Neuron (in vitro differentiated cells): ENCODE measurements at regions not wholly inside any gene's neighbourhood (a gene's known extent, or its start where the extent isn't known, plus 50 kb on each side); places are given as distances from the start of the nearest gene placed in this dataset.

Experiments
- H2AFZ ChIP-seq: one replicate; pipeline ENCODE4 v1.6.1; 2013; ENCODE audit warnings: low read depth, mild to moderate bottlenecking, inconsistent platforms, low read length, moderate library complexity
- H3K27me3 ChIP-seq: one replicate; pipeline ENCODE4 v1.6.1; 2013; ENCODE audit warnings: low read length; ENCODE audit not compliant: insufficient read depth
- H3K36me3 ChIP-seq: one replicate; pipeline ENCODE4 v1.6.1; 2013; ENCODE audit warnings: low read length; ENCODE audit not compliant: insufficient read depth
- H3K4me1 ChIP-seq: one replicate; pipeline ENCODE4 v1.6.1; 2013; ENCODE audit warnings: low read length; ENCODE audit not compliant: insufficient read depth
- H3K4me3 ChIP-seq: 2 replicates; pipeline ENCODE4 v1.5.1; 2013; ENCODE audit warnings: mild to moderate bottlenecking, low read length, moderate library complexity
- H3K9me3 ChIP-seq: one replicate; pipeline ENCODE4 v1.6.1; 2013; ENCODE audit warnings: low read length

DNA sequence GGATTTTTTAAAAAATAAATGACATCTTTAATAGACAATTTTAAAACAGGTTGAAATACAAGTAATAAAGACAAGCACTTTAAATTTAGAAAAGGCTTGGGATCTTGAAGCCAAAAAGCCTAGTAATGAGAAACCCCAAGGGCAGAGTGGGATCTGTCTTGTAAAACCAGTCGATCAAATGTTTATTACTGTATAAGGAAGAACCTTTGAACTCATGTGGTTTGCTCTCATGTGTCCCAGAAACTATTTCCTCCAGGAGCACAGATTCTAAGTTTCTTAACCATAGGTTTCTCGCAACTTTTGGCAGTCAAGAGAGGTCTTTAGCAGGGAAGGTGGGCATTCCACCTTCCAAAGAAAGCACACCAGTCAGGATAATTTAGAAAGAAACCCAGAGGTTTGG lies 541.7 kb upstream of the BTBD3 start:
- peaks cover 8% of the 10 kb centered on the region for H3K4me1 ChIP-seq
- no peaks in the 10 kb centered on the region for H3K9me3 ChIP-seq
- H3K4me3 ChIP-seq = no peak overlapping the region
- no peak overlapping the region for H2AFZ ChIP-seq
- H3K27me3 ChIP-seq = no peaks in the 10 kb centered on the region
- H3K36me3 ChIP-seq = no peaks in the 10 kb centered on the region

DNA sequence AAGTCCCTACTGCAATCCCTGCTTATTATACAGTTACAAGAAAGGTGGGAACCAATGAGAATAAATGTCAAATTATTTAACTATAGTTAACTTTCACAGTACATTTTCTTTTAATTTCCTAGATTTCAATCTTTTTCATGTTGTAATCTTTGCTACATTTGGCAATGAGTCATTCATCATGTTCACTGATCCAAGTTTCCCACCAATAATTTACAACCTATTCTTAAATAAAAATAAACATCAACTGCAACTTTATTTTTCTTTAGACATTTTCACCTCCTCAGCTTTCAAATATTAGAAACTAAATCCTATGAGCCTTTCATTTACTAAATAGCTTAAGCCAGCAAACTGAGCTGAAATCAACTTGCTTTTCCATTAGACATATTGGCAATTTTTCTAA lies 541.3 kb upstream of the BTBD3 start:
- Histone ChIP-seq H3K9me3 (no peaks in the 10 kb centered on the region), H3K36me3 (no peaks in the 10 kb centered on the region), H3K27me3 (no peaks in the 10 kb centered on the region), H3K4me3 (no peak overlapping the region), H3K4me1 (peaks cover 8% of the 10 kb centered on the region), H2AFZ (no peak overlapping the region)

DNA sequence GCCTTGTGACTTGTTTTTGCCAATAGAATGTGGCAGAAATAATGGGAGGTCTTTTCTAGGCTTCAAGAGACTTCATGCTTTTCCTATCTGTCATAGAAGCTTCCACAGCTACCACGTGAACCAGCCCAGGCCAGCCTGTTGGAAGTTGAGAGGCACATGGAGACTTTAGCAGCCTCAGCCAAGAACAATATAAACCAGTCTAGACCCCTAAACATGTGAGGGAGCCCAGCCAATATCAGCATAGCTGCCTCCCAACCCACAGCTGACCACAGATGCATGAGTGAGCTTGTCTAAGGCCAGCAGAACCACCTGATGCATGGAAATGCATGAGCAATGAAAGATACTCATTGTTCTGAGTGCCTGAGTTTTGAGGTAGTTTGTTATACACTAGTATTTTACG lies 540.7 kb upstream of the BTBD3 start:
- Histone ChIP-seq H3K4me1 (peaks cover 8% of the 10 kb centered on the region), H3K9me3 (no peaks in the 10 kb centered on the region), H3K4me3 (no peak overlapping the region), H3K36me3 (no peaks in the 10 kb centered on the region), H3K27me3 (no peaks in the 10 kb centered on the region), H2AFZ (no peak overlapping the region)

DNA sequence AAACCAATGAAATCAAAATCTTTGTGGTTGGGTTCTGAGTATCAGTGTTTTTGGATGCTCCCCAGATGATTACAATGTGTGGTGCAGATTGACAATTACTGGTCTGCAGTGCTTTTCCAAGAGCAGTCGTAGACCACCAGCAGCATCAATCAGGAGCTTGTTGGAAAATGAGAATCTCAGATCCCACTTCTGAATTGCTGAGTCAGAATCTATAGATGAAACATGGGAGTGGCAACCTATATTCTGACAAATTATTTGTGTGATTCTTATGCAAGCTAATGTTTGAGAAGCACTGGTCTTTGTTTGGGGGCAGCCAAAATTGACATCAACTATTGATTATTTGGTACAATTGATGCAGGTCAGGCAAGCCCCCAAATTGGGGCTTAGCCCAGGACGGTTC lies 539.9 kb upstream of the BTBD3 start:
- H3K4me1 ChIP-seq = peaks cover 8% of the 10 kb centered on the region
- H3K36me3 ChIP-seq = no peaks in the 10 kb centered on the region
- H3K4me3 ChIP-seq = no peak overlapping the region
- H3K27me3 ChIP-seq = no peaks in the 10 kb centered on the region
- no peak overlapping the region for H2AFZ ChIP-seq
- H3K9me3 ChIP-seq = no peaks in the 10 kb centered on the region

DNA sequence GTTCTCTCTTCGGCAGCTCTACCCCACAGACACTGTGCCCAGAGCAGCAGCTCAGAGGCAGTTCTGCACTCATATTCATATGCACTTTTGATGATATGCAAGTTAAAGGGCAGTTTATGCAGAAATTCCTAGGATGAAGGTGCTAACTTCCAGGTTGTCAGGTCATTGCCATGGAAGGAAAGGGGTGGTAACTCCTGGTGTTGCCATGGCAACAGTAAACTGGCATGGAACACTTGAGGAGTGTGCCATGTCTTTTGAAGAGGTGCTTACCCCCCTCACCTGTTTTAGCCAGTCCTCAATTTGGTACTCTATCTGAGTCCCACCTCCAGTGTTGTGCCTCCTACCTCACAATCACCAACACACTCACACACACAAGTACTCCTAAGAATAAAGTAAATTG lies 539.4 kb upstream of the BTBD3 start:
- Histone ChIP-seq H3K4me1 (peaks cover 3% of the 10 kb centered on the region), H3K36me3 (no peaks in the 10 kb centered on the region), H3K9me3 (no peaks in the 10 kb centered on the region), H3K4me3 (no peak overlapping the region), H2AFZ (no peak overlapping the region), H3K27me3 (no peaks in the 10 kb centered on the region)

DNA sequence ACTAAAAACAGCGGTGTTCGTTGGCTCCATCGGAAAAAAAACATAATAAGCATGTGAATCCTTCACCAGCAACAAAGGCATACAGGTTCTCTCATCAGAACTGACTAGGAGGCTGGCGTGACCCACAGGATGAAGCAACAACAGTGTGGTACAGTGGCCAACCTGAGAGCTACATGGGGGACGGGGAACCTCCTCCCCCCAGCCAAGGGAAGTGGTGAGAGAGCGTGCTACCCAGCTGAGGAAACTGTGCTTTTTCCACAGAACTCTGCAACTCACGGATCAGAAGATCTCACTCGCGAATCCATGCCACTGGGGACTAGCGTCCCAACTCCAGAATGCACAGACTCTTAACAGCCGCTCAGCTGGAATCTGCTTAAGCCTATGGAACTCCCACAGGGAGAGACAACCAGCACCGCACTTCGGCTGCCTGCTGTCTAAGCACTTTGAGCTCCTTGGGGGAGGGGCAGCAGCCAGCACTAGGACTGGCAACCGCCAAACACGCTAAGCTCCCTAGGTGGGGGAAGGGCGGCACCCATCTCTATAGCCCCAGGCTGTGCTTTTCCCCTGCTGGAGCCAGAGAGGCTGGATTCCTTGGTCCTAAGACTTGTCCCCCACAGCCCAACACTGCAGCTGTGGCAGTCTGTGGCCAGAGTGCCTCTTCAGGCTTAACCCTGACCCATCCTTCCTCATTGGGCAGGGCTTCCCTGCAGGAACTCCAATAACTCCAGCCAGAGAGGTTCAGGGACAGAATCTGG lies 538.3 kb upstream of the BTBD3 start:
- Histone ChIP-seq H3K36me3 (no peaks in the 10 kb centered on the region), H2AFZ (no peak overlapping the region), H3K4me3 (no peak overlapping the region), H3K27me3 (no peaks in the 10 kb centered on the region), H3K4me1 (no peaks in the 10 kb centered on the region), H3K9me3 (no peaks in the 10 kb centered on the region)

DNA sequence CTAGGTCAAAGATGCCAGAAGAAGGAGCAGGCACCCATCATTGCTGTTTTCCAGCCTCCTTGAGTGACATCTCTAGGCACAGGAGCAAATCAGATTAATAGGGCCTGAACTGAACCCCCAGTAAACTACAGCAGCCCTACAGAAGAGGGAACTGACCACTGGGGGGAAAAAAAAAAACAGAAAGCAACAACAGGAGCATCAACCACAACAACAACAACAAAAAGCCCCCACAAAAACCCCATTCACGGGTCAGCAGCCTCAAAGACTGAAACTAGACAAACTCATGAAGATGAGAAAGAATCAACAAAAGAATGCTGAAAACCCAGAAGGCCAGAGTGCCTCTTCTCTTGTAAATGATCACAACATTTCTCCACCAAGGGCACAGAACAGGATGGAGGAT lies 537.4 kb upstream of the BTBD3 start:
- Histone ChIP-seq H2AFZ (no peak overlapping the region), H3K36me3 (no peaks in the 10 kb centered on the region), H3K4me3 (no peak overlapping the region), H3K9me3 (no peaks in the 10 kb centered on the region), H3K4me1 (no peaks in the 10 kb centered on the region), H3K27me3 (no peaks in the 10 kb centered on the region)

DNA sequence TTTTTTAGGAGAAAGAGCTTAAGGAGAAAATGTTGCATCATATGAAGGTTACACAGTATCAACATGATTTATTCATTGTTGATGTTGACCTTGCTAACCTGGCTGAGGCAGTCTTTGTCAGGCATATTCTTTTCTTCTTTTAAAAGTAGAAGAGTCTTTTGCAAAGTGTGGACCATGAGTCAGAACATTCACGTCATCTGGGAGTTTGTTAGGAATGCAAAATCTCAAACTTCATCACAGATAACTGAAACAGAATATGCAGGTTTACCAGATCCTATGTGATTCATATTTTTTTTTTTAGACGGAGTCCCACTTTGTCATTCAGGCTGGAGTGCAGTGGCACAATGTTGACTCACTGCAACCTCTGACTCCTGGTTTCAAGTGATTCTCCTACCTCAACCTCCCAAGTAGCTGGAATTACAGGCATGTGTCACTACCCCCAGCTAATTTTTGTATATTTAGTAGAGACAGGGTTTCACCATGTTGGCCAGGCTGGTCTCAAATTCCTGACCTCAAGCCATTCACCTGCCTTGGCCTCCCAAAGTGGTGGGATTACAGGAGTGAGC lies 530.4 kb upstream of the BTBD3 start:
- Histone ChIP-seq H3K4me3 (no peak overlapping the region), H3K4me1 (peaks cover 5% of the 10 kb centered on the region), H3K9me3 (peaks cover 3% of the 10 kb centered on the region), H3K27me3 (no peaks in the 10 kb centered on the region), H2AFZ (no peak overlapping the region), H3K36me3 (no peaks in the 10 kb centered on the region)

DNA sequence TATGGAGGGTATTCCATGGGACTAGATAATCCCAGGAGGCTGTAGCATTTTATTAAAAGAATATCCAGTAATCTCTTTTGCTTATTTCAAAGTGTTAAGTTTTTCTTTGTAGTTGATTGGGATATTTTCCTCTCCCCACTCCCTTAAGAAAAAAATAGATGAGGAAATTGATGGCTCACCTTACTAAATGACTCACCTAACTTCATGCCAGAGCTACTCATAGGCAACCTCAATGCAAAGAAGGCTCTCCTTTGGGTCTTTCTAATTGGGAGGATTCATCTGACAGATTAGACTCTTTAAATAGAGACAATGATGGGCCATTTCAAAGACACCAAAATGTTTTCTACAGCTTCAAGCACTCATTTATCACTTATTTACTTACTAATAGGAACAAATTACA lies 528.5 kb upstream of the BTBD3 start:
- peaks cover 5% of the 10 kb centered on the region for H3K4me1 ChIP-seq
- H3K27me3 ChIP-seq = no peaks in the 10 kb centered on the region
- H3K36me3 ChIP-seq = no peaks in the 10 kb centered on the region
- peaks cover 3% of the 10 kb centered on the region for H3K9me3 ChIP-seq
- H3K4me3 ChIP-seq = no peak overlapping the region
- no peak overlapping the region for H2AFZ ChIP-seq

DNA sequence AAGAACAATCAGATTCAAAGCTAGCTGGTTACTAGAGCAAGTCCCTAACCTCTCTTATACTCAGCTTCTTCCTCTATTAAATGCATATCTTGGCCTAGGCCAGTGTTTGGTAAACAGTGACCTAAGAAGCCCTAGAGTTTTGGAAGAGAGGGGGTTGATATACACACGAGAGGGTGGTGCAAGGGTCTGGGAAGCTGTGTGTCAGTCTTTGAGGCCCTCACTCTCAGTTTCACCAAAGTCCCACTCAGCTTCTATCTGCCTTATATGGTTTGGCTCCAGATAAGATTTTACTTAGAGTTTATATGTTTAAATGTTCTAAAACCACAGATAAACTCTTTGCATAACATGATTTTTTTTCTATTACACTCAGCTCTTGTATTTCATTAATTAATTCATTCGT lies 526.1 kb upstream of the BTBD3 start:
- H3K4me3 ChIP-seq = no peak overlapping the region
- peaks cover 3% of the 10 kb centered on the region for H3K9me3 ChIP-seq
- no peaks in the 10 kb centered on the region for H3K27me3 ChIP-seq
- H3K4me1 ChIP-seq = peaks cover 5% of the 10 kb centered on the region
- no peaks in the 10 kb centered on the region for H3K36me3 ChIP-seq
- H2AFZ ChIP-seq = no peak overlapping the region

DNA sequence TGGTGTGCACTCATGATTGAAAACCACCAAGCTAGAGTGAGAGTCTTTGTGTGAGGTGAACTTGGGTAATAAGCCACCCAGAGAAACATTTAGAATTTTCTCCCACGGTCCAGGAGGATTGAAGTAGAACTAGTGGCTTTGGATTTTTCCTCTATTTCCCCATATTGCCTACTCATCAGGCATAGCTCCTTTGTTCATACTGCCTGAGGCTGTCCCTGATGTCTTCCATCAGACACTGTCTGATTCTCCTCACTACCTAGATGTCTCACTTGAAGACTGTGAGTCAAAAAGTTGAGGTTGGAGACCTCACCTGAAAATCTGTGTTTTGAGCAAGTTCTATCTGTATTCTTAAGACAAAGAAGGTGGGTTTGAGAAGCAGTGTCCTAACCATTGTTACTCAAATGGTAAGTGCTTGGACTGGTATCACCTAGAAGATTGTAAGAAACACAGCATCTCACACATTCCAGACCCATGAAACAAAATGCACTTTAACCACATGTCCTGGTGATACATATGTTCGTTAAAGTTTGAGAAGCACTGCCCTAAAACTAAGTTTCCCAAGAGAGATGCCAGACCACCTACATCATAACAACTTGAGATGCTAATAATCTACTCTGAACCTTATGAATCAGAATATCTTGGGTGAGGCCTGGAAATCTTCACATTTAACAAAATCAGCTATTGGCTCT lies 523.4 kb upstream of the BTBD3 start:
- Histone ChIP-seq H3K36me3 (no peaks in the 10 kb centered on the region), H3K9me3 (no peaks in the 10 kb centered on the region), H3K27me3 (no peaks in the 10 kb centered on the region), H3K4me1 (no peaks in the 10 kb centered on the region), H2AFZ (no peak overlapping the region), H3K4me3 (no peak overlapping the region)

DNA sequence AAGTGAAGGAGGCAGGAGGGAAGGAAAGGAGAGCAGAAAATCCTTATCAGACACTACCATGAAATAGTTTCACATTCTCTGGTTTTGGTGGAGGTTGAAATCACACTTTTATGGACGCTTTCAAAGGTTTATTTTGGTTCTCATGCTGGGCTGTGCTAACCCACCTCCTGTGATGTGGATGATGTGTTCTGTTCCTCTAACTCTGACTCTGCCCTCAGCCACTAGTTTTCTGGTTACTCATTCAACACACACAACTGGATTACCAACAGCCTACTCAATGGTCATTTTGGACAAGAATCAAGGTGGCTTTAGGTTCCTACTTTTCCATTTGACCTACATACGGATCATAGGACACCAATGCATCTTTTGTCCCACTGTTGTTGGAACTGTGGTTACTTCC lies 522.1 kb upstream of the BTBD3 start:
- no peak overlapping the region for H2AFZ ChIP-seq
- no peaks in the 10 kb centered on the region for H3K27me3 ChIP-seq
- H3K9me3 ChIP-seq = no peaks in the 10 kb centered on the region
- no peaks in the 10 kb centered on the region for H3K36me3 ChIP-seq
- H3K4me1 ChIP-seq = no peaks in the 10 kb centered on the region
- H3K4me3 ChIP-seq = no peak overlapping the region

DNA sequence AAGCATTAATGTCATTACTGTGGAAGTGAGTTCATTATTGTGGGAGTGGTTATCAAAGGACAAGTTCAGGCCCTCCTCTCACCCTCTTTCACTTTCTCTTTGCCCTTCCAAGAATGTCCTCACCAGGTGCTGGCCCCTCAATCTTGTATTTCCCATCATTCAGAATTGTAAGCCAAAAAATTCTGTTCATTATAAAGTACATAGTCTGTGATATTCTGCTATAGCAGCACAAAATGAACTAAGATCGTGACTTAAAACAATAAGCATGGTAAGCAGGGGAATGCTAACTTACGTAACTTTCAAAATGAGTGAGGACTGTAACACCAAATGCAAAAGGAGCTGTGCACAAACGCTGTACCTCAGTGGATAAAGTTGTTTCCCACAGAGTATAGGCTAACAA lies 515.7 kb upstream of the BTBD3 start:
- Histone ChIP-seq H3K36me3 (no peaks in the 10 kb centered on the region), H3K9me3 (no peaks in the 10 kb centered on the region), H3K27me3 (no peaks in the 10 kb centered on the region), H3K4me1 (no peaks in the 10 kb centered on the region), H3K4me3 (no peak overlapping the region), H2AFZ (no peak overlapping the region)
